Mucosa of rectum (tissue), 2 donors: ENCODE measurements at regions not wholly inside any gene's neighbourhood (a gene's known extent, or its start where the extent isn't known, plus 50 kb on each side); places are given as distances from the start of the nearest gene placed in this dataset.

Source experiments
- H3K27ac ChIP-seq, 2 donors: one replicate each; pipeline ENCODE4 v1.7.0; 2013; ENCODE audit warnings: inconsistent platforms in 2 of 2, low read depth in 2 of 2, low read length in 2 of 2
- H3K27me3 ChIP-seq, 2 donors: one replicate each; pipeline ENCODE4 v1.7.0; 2013; ENCODE audit warnings: low read length in 2 of 2; ENCODE audit not compliant: control insufficient read depth in 2 of 2, insufficient read depth in 2 of 2
- H3K36me3 ChIP-seq, 2 donors: one replicate each; pipeline ENCODE4 v1.7.0; 2013; ENCODE audit warnings: low read length in 2 of 2; ENCODE audit not compliant: control insufficient read depth in 2 of 2, insufficient read depth in 2 of 2
- H3K4me1 ChIP-seq, 2 donors: one replicate each; pipeline ENCODE4 v1.7.0; 2013; ENCODE audit warnings: low read length in 2 of 2, mild to moderate bottlenecking in 1 of 2; ENCODE audit not compliant: control insufficient read depth in 2 of 2, insufficient read depth in 2 of 2
- H3K4me3 ChIP-seq, 2 donors: one replicate each; pipeline ENCODE4 v1.7.0; 2013; ENCODE audit warnings: low read length in 2 of 2
- H3K9ac ChIP-seq, 2 donors: one replicate each; pipeline ENCODE4 v1.7.0; 2013; ENCODE audit warnings: low read length in 2 of 2, low read depth in 1 of 2, mild to moderate bottlenecking in 1 of 2
- H3K9me3 ChIP-seq, 2 donors: one replicate each; pipeline ENCODE4 v1.7.0; 2013; ENCODE audit warnings: low read length in 2 of 2; ENCODE audit not compliant: control insufficient read depth in 2 of 2
- donor health status: healthy.
- donor health status: Normal muscosa, but diverticular disease.

- Histone ChIP-seq H3K9me3 (no peaks in the 10 kb centered on the region), H3K27me3 (no peaks in the 10 kb centered on the region), H3K27ac (no peak overlapping the region), H3K36me3 (no peaks in the 10 kb centered on the region), H3K4me1 (no peaks in the 10 kb centered on the region), H3K4me3 (no peak overlapping the region), H3K9ac (no peak overlapping the region)
Observed at GRCh38 chr3:118057086-118057485, 977.6 kb downstream of the IGSF11 start.

- Histone ChIP-seq H3K27me3 (no peaks in the 10 kb centered on the region), H3K4me1 (no peaks in the 10 kb centered on the region), H3K9ac (no peak overlapping the region), H3K9me3 (no peaks in the 10 kb centered on the region), H3K36me3 (no peaks in the 10 kb centered on the region), H3K4me3 (no peak overlapping the region), H3K27ac (no peak overlapping the region)
Observed at GRCh38 chr3:118059096-118059495, 975.5 kb downstream of the IGSF11 start.

GRCh38 chr3:118067439-118067838, 967.2 kb downstream of the IGSF11 start:
- Histone ChIP-seq H3K9ac (no peak overlapping the region), H3K27ac (no peak overlapping the region), H3K4me3 (no peak overlapping the region), H3K36me3 (no peaks in the 10 kb centered on the region), H3K4me1 (no peaks in the 10 kb centered on the region), H3K27me3 (no peaks in the 10 kb centered on the region), H3K9me3 (no peaks in the 10 kb centered on the region)

GRCh38 chr3:118075873-118076272, 958.8 kb downstream of the IGSF11 start:
- no peaks in the 10 kb centered on the region for H3K4me1 ChIP-seq
- no peaks in the 10 kb centered on the region for H3K27me3 ChIP-seq
- no peak overlapping the region for H3K4me3 ChIP-seq
- H3K9ac ChIP-seq = no peak overlapping the region
- no peaks in the 10 kb centered on the region for H3K36me3 ChIP-seq
- H3K27ac ChIP-seq = no peak overlapping the region
- H3K9me3 ChIP-seq = no peaks in the 10 kb centered on the region

GRCh38 chr3:118077332-118077731, 957.3 kb downstream of the IGSF11 start:
- Histone ChIP-seq H3K27ac (no peak overlapping the region), H3K27me3 (no peaks in the 10 kb centered on the region), H3K4me3 (no peak overlapping the region), H3K9me3 (no peaks in the 10 kb centered on the region), H3K4me1 (no peaks in the 10 kb centered on the region), H3K9ac (no peak overlapping the region), H3K36me3 (no peaks in the 10 kb centered on the region)

GRCh38 chr3:118080889-118081288, 953.8 kb downstream of the IGSF11 start:
- no peak overlapping the region for H3K4me3 ChIP-seq
- no peak overlapping the region for H3K27ac ChIP-seq
- H3K9ac ChIP-seq = no peak overlapping the region
- H3K36me3 ChIP-seq = no peaks in the 10 kb centered on the region
- no peaks in the 10 kb centered on the region for H3K27me3 ChIP-seq
- no peaks in the 10 kb centered on the region for H3K4me1 ChIP-seq
- no peaks in the 10 kb centered on the region for H3K9me3 ChIP-seq

GRCh38 chr3:118088696-118089095, 946.0 kb downstream of the IGSF11 start:
- Histone ChIP-seq H3K36me3 (no peaks in the 10 kb centered on the region), H3K27me3 (no peaks in the 10 kb centered on the region), H3K27ac (no peak overlapping the region), H3K4me3 (no peak overlapping the region), H3K9ac (no peak overlapping the region), H3K9me3 (peaks cover 4% of the 10 kb centered on the region in 2 donors), H3K4me1 (no peaks in the 10 kb centered on the region)

- H3K9ac ChIP-seq = no peak overlapping the region
- H3K36me3 ChIP-seq = no peaks in the 10 kb centered on the region
- H3K4me3 ChIP-seq = no peak overlapping the region
- no peaks in the 10 kb centered on the region for H3K4me1 ChIP-seq
- no peak overlapping the region for H3K27ac ChIP-seq
- no peaks in the 10 kb centered on the region for H3K27me3 ChIP-seq
- peaks cover 4 to 5% of the 10 kb centered on the region in 2 donors for H3K9me3 ChIP-seq
Observed at GRCh38 chr3:118089563-118089962, 945.1 kb downstream of the IGSF11 start.

GRCh38 chr3:118097226-118097625, 937.4 kb downstream of the IGSF11 start:
- Histone ChIP-seq H3K36me3 (no peaks in the 10 kb centered on the region), H3K27ac (no peak overlapping the region), H3K9ac (no peak overlapping the region), H3K27me3 (no peaks in the 10 kb centered on the region), H3K4me3 (no peak overlapping the region), H3K9me3 (peaks cover 2 to 4% of the 10 kb centered on the region in 2 donors), H3K4me1 (no peaks in the 10 kb centered on the region)

GRCh38 chr3:118097660-118098059, 937.0 kb downstream of the IGSF11 start:
- no peak overlapping the region for H3K4me3 ChIP-seq
- H3K27me3 ChIP-seq = no peaks in the 10 kb centered on the region
- no peaks in the 10 kb centered on the region for H3K4me1 ChIP-seq
- no peak overlapping the region for H3K27ac ChIP-seq
- H3K36me3 ChIP-seq = no peaks in the 10 kb centered on the region
- no peak overlapping the region for H3K9ac ChIP-seq
- peaks cover 2 to 4% of the 10 kb centered on the region in 2 donors for H3K9me3 ChIP-seq

GRCh38 chr3:118098827-118099226, 935.8 kb downstream of the IGSF11 start:
- H3K4me1 ChIP-seq = no peaks in the 10 kb centered on the region
- H3K4me3 ChIP-seq = no peak overlapping the region
- H3K9ac ChIP-seq = no peak overlapping the region
- H3K9me3 ChIP-seq = peaks cover 0 to 2% of the 10 kb centered on the region in 2 donors
- H3K27ac ChIP-seq = no peak overlapping the region
- no peaks in the 10 kb centered on the region for H3K27me3 ChIP-seq
- H3K36me3 ChIP-seq = no peaks in the 10 kb centered on the region
